ENCODE measurements at regions not wholly inside any gene's neighbourhood (a gene's known extent, or its start where the extent isn't known, plus 50 kb on each side); places are given as distances from the start of the nearest gene placed in this dataset.

GRCh38 chr15:31264559-31265089, 62.0 kb upstream of the KLF13 start:
- TF ChIP-seq, protein P1, sequence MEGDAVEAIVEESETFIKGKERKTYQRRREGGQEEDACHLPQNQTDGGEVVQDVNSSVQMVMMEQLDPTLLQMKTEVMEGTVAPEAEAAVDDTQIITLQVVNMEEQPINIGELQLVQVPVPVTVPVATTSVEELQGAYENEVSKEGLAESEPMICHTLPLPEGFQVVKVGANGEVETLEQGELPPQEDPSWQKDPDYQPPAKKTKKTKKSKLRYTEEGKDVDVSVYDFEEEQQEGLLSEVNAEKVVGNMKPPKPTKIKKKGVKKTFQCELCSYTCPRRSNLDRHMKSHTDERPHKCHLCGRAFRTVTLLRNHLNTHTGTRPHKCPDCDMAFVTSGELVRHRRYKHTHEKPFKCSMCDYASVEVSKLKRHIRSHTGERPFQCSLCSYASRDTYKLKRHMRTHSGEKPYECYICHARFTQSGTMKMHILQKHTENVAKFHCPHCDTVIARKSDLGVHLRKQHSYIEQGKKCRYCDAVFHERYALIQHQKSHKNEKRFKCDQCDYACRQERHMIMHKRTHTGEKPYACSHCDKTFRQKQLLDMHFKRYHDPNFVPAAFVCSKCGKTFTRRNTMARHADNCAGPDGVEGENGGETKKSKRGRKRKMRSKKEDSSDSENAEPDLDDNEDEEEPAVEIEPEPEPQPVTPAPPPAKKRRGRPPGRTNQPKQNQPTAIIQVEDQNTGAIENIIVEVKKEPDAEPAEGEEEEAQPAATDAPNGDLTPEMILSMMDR (IDR thresholded peaks at IDR 0.05), result no peak
- TF ChIP-seq POLR2A (IDR thresholded peaks at IDR 0.05) (no peak), POLR2AphosphoS5 (IDR thresholded peaks at IDR 0.05; ENCODE audit: insufficient read depth in 1 of 2, low read depth in 1 of 2) (peak in 1 of 2 donors; percentile 1)
